OCI-LY3 (cell line): ENCODE measurements at regions not wholly inside any gene's neighbourhood (a gene's known extent, or its start where the extent isn't known, plus 50 kb on each side); places are given as distances from the start of the nearest gene placed in this dataset.

Experiments
- CTCF ChIP-seq: fragments of 200-600, 300-600 bp; sonication (generic); IDR thresholded peaks from 2 replicates; pipeline ENCODE4 v1.5.1; 2014; ENCODE audit warnings: antibody characterized with exemption, low read length, low read depth
- EZH2phosphoT487 ChIP-seq: fragments of 200-600 bp; shearing (Covaris generic); IDR thresholded peaks from 2 replicates; pipeline ENCODE4 v1.6.1; 2018; ENCODE audit warnings: antibody characterized with exemption, mixed run types, low read depth

GRCh38 chr18:70709720-70710119 lies 420.9 kb downstream of the SOCS6 start:
- TF ChIP-seq CTCF: no peak
- TF ChIP-seq EZH2phosphoT487: no peak
